ENCODE measurements at regions not wholly inside any gene's neighbourhood (a gene's known extent, or its start where the extent isn't known, plus 50 kb on each side); places are given as distances from the start of the nearest gene placed in this dataset.

GRCh38 chr3:67781871-67782270 is 127.5 kb upstream of the SUCLG2 start:
- ChIA-PET CTCF (no interaction called here), POLR2A (no interaction called here)
- TF ChIP-seq, protein P1, sequence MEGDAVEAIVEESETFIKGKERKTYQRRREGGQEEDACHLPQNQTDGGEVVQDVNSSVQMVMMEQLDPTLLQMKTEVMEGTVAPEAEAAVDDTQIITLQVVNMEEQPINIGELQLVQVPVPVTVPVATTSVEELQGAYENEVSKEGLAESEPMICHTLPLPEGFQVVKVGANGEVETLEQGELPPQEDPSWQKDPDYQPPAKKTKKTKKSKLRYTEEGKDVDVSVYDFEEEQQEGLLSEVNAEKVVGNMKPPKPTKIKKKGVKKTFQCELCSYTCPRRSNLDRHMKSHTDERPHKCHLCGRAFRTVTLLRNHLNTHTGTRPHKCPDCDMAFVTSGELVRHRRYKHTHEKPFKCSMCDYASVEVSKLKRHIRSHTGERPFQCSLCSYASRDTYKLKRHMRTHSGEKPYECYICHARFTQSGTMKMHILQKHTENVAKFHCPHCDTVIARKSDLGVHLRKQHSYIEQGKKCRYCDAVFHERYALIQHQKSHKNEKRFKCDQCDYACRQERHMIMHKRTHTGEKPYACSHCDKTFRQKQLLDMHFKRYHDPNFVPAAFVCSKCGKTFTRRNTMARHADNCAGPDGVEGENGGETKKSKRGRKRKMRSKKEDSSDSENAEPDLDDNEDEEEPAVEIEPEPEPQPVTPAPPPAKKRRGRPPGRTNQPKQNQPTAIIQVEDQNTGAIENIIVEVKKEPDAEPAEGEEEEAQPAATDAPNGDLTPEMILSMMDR (IDR thresholded peaks at IDR 0.05; ENCODE audit: control extremely low read depth, extremely low read depth, low read depth, missing control alignments), result no peak
- DNase-seq (ENCODE audit: extremely low spot score), result no peak

GRCh38 chr3:67781218-67781617 is 126.8 kb upstream of the SUCLG2 start:
- CTCF ChIA-PET, result interaction anchor here (1.1 kb wide), 1 partner anchor 25 kb away, joined by 3 read pairs; no protein-coding TSS in a partner anchor
- TF ChIP-seq, protein P1 (IDR thresholded peaks at IDR 0.05; ENCODE audit: control extremely low read depth, extremely low read depth, low read depth, missing control alignments), result no peak
- POLR2A ChIA-PET, result no interaction called here
- no peak for DNase-seq (ENCODE audit: extremely low spot score)

DNA sequence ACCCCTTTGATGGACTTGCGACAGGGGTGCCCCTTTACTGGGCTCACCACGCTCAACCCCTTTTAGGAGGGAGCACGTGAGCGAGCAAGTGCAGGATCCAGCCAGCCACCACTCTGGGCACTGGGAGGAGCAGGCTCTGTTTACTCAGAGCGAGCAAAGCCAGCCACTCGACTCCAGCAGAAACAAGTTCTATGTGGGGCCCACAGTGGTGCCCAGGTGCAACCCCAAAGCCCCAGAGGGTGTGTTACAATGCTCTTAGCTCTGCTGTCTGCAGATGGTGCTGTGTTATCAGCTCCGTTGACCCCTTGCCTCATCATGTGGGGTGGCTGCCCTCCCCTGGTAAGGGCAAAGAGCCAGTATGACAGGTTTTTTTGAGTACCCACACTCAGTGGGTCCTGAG is 120.3 kb upstream of the SUCLG2 start:
- TF ChIP-seq, protein P1 (IDR thresholded peaks at IDR 0.05; ENCODE audit: control extremely low read depth, extremely low read depth, low read depth, missing control alignments), result no peak
- ChIA-PET CTCF (no interaction called here), POLR2A (no interaction called here)
- no peak for DNase-seq (ENCODE audit: extremely low spot score)

DNA sequence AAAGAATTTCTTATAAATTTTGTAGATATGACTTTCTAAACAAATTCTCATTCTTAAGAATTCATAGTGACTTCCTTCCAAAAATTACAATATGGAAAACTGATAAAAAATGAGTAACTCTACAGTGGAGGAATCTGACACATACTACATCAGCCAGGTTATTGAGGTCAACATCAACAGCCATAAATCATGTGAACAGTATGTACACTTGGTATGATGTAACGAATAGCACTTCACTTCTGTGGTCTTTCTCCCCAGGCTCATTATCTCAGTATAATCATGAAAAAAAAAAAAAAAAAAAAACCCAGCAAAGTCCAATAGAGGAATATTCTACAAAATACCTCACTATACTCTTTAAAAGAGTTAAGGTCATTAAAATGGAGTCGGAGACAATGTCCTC is 111.2 kb upstream of the SUCLG2 start:
- DNase-seq (ENCODE audit: extremely low spot score), result no peak
- ChIA-PET CTCF (no interaction called here), POLR2A (no interaction called here)
- TF ChIP-seq, protein P1 (IDR thresholded peaks at IDR 0.05; ENCODE audit: control extremely low read depth, extremely low read depth, low read depth, missing control alignments), result no peak

DNA sequence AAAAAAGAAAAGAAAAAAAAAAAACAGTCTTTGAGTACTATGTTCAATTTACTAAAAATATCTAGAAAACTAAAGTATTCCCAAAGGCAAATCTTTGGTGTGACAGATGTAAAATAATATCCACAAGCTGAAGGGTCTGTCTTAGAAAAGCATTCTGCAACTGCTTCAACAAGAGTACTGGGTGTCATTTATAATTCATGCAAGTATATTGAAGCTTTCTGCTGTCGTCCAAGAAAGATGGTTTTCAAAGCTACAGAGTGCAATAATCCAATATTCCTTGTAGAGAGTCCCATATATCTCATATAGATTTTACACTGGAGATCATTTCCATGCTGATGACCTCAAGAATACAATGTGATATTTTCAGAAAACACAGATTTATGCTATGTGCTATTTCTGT is 90.9 kb upstream of the SUCLG2 start:
- TF ChIP-seq, protein P1 (IDR thresholded peaks at IDR 0.05; ENCODE audit: control extremely low read depth, extremely low read depth, low read depth, missing control alignments), result no peak
- CTCF ChIA-PET, result no interaction called here
- POLR2A ChIA-PET, result no interaction called here
- no peak for DNase-seq (ENCODE audit: extremely low spot score)

- ChIA-PET CTCF (no interaction called here), POLR2A (no interaction called here)
- TF ChIP-seq, protein P1 (IDR thresholded peaks at IDR 0.05; ENCODE audit: control extremely low read depth, extremely low read depth, low read depth, missing control alignments), result no peak
- no peak for DNase-seq (ENCODE audit: extremely low spot score)
Observed at GRCh38 chr3:67744699-67745098, 90.3 kb upstream of the SUCLG2 start.

DNA sequence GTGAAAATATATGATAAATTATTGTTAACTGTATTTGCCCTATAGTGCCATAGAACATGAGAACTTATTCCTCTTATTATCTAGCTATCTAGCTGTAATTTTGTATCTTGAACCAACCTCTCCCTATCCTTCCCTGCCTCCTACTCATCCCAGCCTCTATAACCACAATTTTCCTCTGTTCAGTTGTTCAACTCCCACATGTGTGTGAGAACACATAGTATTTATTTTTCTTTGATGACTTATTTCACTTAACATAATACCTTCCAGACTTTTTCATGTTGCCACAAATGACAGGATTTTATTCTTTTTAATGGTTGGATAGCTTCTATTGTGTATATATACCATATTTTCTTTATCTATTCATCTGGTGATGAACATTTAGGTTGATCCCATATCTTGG is 85.4 kb upstream of the SUCLG2 start:
- ChIA-PET CTCF (interaction anchor here (1.2 kb wide), 1 partner anchor 12 kb away, joined by 3 read pairs; no protein-coding TSS in a partner anchor), POLR2A (no interaction called here)
- TF ChIP-seq, protein P1 (IDR thresholded peaks at IDR 0.05; ENCODE audit: control extremely low read depth, extremely low read depth, low read depth, missing control alignments), result no peak

More for the DNA sequence above, 85.4 kb upstream of the SUCLG2 start:
- DNase-seq (ENCODE audit: extremely low spot score), result no peak
